Trophoblast cell (in vitro differentiated cells and primary cell): ENCODE measurements at regions not wholly inside any gene's neighbourhood (a gene's known extent, or its start where the extent isn't known, plus 50 kb on each side); places are given as distances from the start of the nearest gene placed in this dataset.

Experiments used
- DNase-seq, 2 donors: peaks; one replicate each; pipeline ENCODE4 v3.0.0-alpha.2; 2016
- H2AFZ ChIP-seq: 2 replicates; pipeline ENCODE4 v1.6.1; 2013; ENCODE audit warnings: low read length, moderate library complexity, mild to moderate bottlenecking; ENCODE audit not compliant: insufficient read depth, poor library complexity
- H2AK5ac ChIP-seq: 2 replicates; pipeline ENCODE4 v1.6.1; 2013; ENCODE audit warnings: mild to moderate bottlenecking, low read length
- H2BK120ac ChIP-seq: 2 replicates; pipeline ENCODE4 v1.6.1; 2013; ENCODE audit warnings: low read length, mild to moderate bottlenecking, moderate library complexity; ENCODE audit not compliant: insufficient read depth, poor library complexity
- H2BK12ac ChIP-seq: 2 replicates; pipeline ENCODE4 v1.6.1; 2013; ENCODE audit warnings: mild to moderate bottlenecking, low read length, moderate library complexity
- H2BK5ac ChIP-seq: 2 replicates; pipeline ENCODE4 v1.6.1; 2013; ENCODE audit warnings: low read length, low read depth, moderate library complexity, mild to moderate bottlenecking; ENCODE audit not compliant: poor library complexity
- H3K14ac ChIP-seq: 2 replicates; pipeline ENCODE4 v1.6.1; 2013; ENCODE audit warnings: mild to moderate bottlenecking, low read length
- H3K18ac ChIP-seq: 2 replicates; pipeline ENCODE4 v1.6.1; 2013; ENCODE audit warnings: mild to moderate bottlenecking, low read length
- H3K23ac ChIP-seq: 2 replicates; pipeline ENCODE4 v1.6.1; 2013; ENCODE audit warnings: low read length
- H3K27ac ChIP-seq: 2 replicates; pipeline ENCODE4 v1.5.1; 2013; ENCODE audit warnings: low read depth, mild to moderate bottlenecking, inconsistent platforms, low read length, moderate library complexity
- H3K27me3 ChIP-seq: 2 replicates; pipeline ENCODE4 v1.6.1; 2013; ENCODE audit warnings: inconsistent platforms, mild to moderate bottlenecking, low read length, moderate library complexity; ENCODE audit not compliant: insufficient read depth
- H3K36me3 ChIP-seq, 2 experiments: 1 replicate in 1 of 2; 2 replicates in 1 of 2; pipeline ENCODE4 v1.6.1; 2013; ENCODE audit warnings: low read length in 2 of 2, mild to moderate bottlenecking in 2 of 2, moderate library complexity in 1 of 2; ENCODE audit not compliant: insufficient read depth in 2 of 2, control insufficient read depth in 1 of 2
- H3K4ac ChIP-seq: 2 replicates; pipeline ENCODE4 v1.6.1; 2013; ENCODE audit warnings: low read depth, mild to moderate bottlenecking, low read length, moderate library complexity
- H3K4me1 ChIP-seq, 2 experiments: 1 replicate in 1 of 2; 2 replicates in 1 of 2; pipeline ENCODE4 v1.6.1; 2013; ENCODE audit warnings: low read length in 2 of 2, mild to moderate bottlenecking in 2 of 2, moderate library complexity in 1 of 2; ENCODE audit not compliant: insufficient read depth in 2 of 2, control insufficient read depth in 1 of 2
- H3K4me2 ChIP-seq: 2 replicates; pipeline ENCODE4 v1.6.1; 2013; ENCODE audit warnings: inconsistent platforms, mild to moderate bottlenecking, low read length, moderate library complexity
- H3K4me3 ChIP-seq: 2 replicates; pipeline ENCODE4 v1.5.1; 2013; ENCODE audit warnings: mild to moderate bottlenecking, low read depth, low read length, inconsistent platforms
- H3K79me1 ChIP-seq: one replicate; pipeline ENCODE4 v1.6.1; 2013; ENCODE audit warnings: low read length
- H3K79me2 ChIP-seq: 2 replicates; pipeline ENCODE4 v1.6.1; 2013; ENCODE audit warnings: low read length, mild to moderate bottlenecking; ENCODE audit not compliant: control insufficient read depth, insufficient read depth, poor library complexity
- H3K9ac ChIP-seq: 2 replicates; pipeline ENCODE4 v1.6.1; 2013; ENCODE audit warnings: mild to moderate bottlenecking, low read length
- H3K9me3 ChIP-seq: 2 replicates; pipeline ENCODE4 v1.6.1; 2013; ENCODE audit warnings: low read depth, mild to moderate bottlenecking, control low read depth, inconsistent platforms, low read length; ENCODE audit not compliant: insufficient read depth
- H4K12ac ChIP-seq: 2 replicates; pipeline ENCODE4 v1.6.1; 2013; ENCODE audit warnings: low read depth, mild to moderate bottlenecking, low read length, moderate library complexity
- H4K8ac ChIP-seq: 2 replicates; pipeline ENCODE4 v1.6.1; 2013; ENCODE audit warnings: low read depth, mild to moderate bottlenecking, low read length, moderate library complexity
- H4K91ac ChIP-seq: one replicate; pipeline ENCODE4 v1.6.1; 2013; ENCODE audit warnings: low read depth, mild to moderate bottlenecking, low read length, moderate library complexity
- WGBS: extraction: QIAGEN DNeasy Blood & Tissue Kit; methylation state at CpG from one replicate; pipeline ENCODE4 v1.1.7; 2013; ENCODE audit warnings: missing lambda C conversion rate; ENCODE audit not compliant: insufficient read length, insufficient coverage; ENCODE audit errors: extremely low coverage; 5-methylcytosine and 5-hydroxymethylcytosine counted together

DNA sequence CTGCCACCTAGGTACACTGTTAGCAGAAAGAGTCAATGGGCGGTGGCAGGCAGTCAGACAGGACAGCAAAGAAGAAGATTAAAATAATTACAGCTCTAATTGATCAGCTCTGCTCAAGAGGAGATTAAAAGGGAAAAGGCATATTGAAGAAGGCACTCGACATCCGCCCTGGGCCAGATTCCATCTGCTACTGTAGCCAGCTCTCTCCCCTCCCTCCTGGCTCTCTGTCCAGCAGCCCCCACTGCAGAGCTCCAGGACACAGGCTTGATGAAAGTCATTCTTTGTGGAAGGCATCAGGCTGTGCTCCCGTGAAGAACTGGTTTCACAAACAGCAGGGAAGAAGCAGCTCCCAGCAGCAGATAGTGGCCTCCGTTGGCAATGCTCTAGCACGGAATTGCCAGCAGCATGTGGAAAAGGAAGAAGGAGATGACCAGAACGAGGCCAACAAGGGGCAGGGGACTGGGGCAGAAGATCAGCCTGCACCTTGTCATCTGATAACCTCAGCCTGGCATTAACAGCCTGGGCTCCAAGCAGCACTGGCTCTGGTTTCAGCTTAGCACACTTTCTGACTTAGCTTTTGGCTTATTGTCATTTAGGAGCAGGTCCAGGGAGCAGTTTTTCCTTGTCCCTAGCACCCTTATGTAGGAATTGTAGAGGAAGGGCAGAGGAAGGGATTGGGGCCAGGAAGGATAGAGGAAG is 465.9 kb downstream of the KIF16B start:
- Histone ChIP-seq H4K91ac (no peak overlapping the region), H3K27me3 (no peaks in the 10 kb centered on the region), H2BK12ac (no peak overlapping the region), H3K23ac (no peak overlapping the region), H3K27ac (no peak overlapping the region), H3K79me1 (no peaks in the 10 kb centered on the region), H2BK5ac (no peak overlapping the region), H3K79me2 (no peaks in the 10 kb centered on the region), H3K4me3 (no peak overlapping the region), H3K9me3 (no peaks in the 10 kb centered on the region), H3K4me2 (no peak overlapping the region), H3K14ac (no peak overlapping the region), H4K8ac (no peak overlapping the region), H3K4me1 (no peaks in the 10 kb centered on the region), H3K4ac (no peak overlapping the region), H3K18ac (no peak overlapping the region), H2AFZ (no peak overlapping the region), H3K9ac (no peak overlapping the region), H2AK5ac (no peak overlapping the region), H3K36me3 (no peaks in the 10 kb centered on the region), H2BK120ac (no peak overlapping the region), H4K12ac (no peak overlapping the region)
- no peak for DNase-seq
- no CpG with 5 or more reads among the region's 7 CpGs for WGBS

- Histone ChIP-seq H2BK12ac (no peak overlapping the region), H3K9me3 (no peaks in the 10 kb centered on the region), H3K27ac (no peak overlapping the region), H4K8ac (no peak overlapping the region), H4K91ac (no peak overlapping the region), H2AK5ac (no peak overlapping the region), H3K79me1 (no peaks in the 10 kb centered on the region), H2BK5ac (no peak overlapping the region), H3K23ac (no peak overlapping the region), H3K36me3 (no peaks in the 10 kb centered on the region), H3K4me1 (no peaks in the 10 kb centered on the region), H3K27me3 (no peaks in the 10 kb centered on the region), H3K18ac (no peak overlapping the region), H2BK120ac (no peak overlapping the region), H3K4me2 (no peak overlapping the region), H3K9ac (no peak overlapping the region), H3K4me3 (no peak overlapping the region), H3K14ac (no peak overlapping the region), H3K4ac (no peak overlapping the region), H4K12ac (no peak overlapping the region), H2AFZ (no peak overlapping the region), H3K79me2 (no peaks in the 10 kb centered on the region)
- no CpG with 5 or more reads among the region's 2 CpGs for WGBS
- DNase-seq: no peak
Observed at GRCh38 chr20:16106191-16106849, 466.9 kb downstream of the KIF16B start.

GRCh38 chr20:16104783-16105182 is 468.5 kb downstream of the KIF16B start:
- Histone ChIP-seq H4K91ac (no peak overlapping the region), H3K4me3 (no peak overlapping the region), H3K18ac (no peak overlapping the region), H4K8ac (no peak overlapping the region), H3K4ac (no peak overlapping the region), H3K36me3 (no peaks in the 10 kb centered on the region), H3K4me2 (no peak overlapping the region), H3K27me3 (peaks cover 6% of the 10 kb centered on the region), H3K9me3 (no peaks in the 10 kb centered on the region), H3K4me1 (no peaks in the 10 kb centered on the region), H2AFZ (no peak overlapping the region), H3K9ac (no peak overlapping the region), H3K79me1 (no peaks in the 10 kb centered on the region), H2BK12ac (no peak overlapping the region), H2AK5ac (no peak overlapping the region), H3K14ac (no peak overlapping the region), H3K23ac (no peak overlapping the region), H2BK120ac (no peak overlapping the region), H2BK5ac (no peak overlapping the region), H4K12ac (no peak overlapping the region), H3K79me2 (no peaks in the 10 kb centered on the region), H3K27ac (no peak overlapping the region)
- no peak for DNase-seq
